NCI-H2227 (cell line): ENCODE measurements at regions not wholly inside any gene's neighbourhood (a gene's known extent, or its start where the extent isn't known, plus 50 kb on each side); places are given as distances from the start of the nearest gene placed in this dataset.

Source experiments
- DNase-seq: peaks from one replicate; lab custom pipeline; 2025; ENCODE audit not compliant: unreplicated experiment; lab: John Stamatoyannopoulos, UW

DNA sequence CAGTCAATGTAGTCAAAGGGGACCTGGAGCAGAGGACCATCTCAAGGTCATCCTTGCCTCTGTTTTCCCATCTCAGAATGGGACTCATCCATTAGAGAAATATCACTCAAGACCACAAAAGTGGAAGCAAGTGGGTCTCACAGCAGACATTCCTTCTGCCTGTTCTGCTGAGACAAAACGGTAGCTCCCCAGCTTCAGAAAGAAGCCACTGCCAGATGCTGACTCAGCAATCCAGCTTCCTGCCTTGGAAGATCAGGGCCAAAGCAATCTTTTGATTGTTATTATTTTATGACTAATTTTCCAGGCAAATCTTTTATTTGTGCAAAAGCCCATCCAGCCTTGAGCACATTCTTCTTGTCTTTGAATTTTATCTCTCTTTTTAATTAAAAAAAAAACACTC, 86.8 kb downstream of the CCT6B start:
- no peak for DNase-seq

DNA sequence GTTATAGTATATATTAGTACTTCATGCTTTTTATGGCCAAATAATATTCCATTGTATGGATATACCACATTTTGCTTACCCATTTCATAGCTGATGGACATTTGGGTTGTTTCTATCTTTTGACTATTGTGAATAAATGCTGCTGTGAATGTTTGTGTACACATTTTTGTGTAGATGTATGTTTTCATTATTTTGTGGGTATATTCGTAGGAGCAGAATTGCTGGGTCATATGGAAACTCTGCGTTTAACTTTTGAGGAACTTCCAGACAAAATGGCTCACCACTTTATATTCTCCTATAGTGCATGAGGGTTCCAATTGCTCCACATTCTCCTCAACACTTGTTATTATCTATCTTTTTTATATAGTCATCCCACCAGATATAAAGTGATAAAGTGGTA, 88.6 kb downstream of the CCT6B start:
- DNase-seq: no peak

DNA sequence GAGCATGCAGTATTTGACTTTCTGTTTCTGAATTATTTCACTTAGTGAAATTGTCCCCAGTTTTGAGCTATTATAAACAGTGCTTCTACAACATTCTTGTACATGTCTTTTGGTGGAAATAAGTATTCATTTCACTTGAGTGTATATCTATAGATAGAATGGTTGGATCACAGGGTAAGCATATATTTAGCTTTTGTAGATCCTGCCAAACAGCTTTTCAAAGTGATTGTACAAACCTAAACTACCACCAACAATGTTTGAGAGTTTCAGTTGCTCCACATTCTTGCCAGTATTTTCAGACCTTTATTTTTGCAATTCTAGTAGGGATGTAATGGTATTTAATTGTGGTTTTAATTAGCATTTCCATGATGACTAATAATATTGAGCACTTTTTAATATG, 91.6 kb downstream of the CCT6B start:
- no peak for DNase-seq

DNA sequence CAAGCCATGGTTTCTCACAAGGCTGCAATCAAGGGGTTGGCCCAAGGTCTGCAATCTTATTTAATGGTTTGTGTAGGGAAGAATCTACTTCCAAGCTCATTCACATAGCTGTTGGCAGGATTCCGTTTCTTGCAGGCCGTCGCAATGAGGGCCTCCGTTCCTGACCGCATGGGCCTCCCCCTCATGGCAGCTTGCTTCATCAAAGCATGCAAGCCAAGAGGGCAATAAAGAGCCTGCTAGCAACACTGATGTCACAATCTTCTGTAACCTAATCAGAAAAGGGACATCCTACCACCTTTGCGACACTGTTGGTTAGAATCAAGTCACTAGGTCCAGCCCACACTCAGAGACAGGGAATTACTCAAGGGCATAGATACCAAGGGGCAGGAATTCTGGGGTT, 95.5 kb downstream of the CCT6B start:
- DNase-seq: no peak

DNA sequence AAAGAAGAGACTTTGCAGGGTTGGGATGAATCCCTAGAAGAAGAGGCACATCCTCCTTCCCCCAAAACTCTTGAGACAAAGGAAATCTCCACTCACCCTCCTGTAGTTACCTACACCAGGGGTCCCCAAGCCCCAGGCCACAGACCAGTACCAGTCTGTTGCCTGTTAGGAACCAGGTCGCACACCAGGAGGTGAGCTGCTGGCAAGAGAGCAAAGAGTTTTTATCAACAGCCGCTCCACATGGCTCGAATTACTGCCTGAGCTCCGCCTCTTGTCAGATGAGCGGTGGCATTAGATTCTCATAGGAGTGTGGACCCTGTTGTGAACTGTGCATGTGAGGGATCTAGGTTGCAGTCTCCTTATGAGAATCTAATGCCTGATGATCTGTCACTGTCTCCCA, 98.9 kb downstream of the CCT6B start:
- no peak for DNase-seq

DNA sequence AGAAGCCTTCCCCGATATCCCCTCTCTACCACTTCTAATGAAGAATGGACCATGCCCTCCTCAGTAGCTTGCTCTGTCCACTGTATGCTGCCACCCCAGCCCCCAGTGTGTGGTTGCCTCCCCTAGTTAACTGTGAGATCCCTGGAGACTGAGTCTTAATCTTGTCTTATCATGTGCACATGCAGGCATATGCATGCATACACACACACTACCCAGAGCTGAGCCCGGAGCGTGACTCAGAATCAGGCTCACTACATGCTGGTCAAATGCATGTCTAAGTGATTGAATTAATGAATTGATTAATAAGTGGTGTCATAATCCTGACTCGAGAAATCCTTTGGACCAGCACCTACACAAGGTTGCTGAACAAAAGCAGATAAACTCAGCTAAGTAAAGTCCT, 99.4 kb downstream of the CCT6B start:
- DNase-seq: no peak

DNA sequence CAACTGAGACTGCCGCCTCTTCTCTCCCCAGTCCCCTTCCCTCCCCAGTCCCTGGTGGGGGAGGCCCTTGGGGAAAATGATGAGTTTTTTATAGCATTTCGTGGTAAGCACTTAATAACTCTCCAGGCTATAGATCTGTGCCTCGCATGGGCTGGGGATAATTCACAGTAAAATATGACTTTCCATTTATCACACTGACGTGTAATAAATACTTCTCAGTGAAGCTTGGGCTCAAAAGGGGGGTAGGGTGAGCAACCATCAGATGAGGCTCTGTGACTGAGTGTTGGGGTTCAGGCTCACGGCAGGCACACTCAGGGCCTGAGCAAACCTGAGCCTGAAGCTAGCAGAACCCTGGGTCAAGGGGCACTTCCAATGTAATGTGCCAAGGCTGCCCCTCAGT, 101.6 kb downstream of the CCT6B start:
- DNase-seq: no peak

DNA sequence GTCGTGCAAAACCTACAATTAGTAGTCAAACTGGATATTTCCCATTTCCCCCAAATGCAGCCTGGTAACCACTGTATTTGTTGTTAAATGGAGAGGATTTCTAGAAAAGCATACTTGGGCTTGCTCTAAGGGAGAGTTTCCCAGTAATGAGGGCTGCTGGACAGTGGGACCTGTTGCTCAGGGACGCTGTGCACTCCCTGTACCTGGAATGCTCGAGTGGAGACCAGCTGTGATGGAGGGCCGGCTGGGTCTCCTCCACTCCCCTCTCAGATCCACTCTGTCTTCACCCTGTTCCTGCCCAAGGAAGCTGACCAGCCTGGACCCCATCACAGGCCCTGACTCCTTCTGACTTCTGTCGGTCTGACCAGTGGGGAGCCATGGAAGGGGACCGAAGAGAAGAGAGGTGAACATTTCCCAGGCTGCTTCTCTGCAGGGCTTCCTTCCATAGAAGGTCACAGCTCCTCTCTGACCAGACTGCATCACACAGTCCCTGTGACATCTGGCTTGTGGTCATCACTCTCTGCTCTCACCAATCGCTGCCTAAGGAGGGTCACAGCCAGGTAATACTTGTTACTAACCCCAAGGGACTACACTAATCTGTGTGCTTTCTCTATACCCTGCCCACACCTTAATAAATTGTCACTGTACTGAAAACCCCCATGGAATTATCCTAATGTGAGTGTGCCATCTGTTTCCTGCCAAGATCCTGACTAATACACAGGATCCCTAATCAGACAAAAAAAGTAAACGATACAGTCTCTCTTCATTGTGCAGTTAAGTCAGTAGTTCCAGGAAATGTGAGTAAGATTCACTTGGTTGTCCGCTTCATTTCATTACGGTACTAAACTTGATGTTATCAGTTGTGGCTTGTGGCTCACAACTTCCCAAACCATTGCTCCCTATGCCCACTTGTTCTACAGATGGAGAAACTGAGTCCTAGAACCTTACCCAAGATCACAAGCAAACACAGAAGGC, 102.4 kb downstream of the CCT6B start:
- no peak for DNase-seq

DNA sequence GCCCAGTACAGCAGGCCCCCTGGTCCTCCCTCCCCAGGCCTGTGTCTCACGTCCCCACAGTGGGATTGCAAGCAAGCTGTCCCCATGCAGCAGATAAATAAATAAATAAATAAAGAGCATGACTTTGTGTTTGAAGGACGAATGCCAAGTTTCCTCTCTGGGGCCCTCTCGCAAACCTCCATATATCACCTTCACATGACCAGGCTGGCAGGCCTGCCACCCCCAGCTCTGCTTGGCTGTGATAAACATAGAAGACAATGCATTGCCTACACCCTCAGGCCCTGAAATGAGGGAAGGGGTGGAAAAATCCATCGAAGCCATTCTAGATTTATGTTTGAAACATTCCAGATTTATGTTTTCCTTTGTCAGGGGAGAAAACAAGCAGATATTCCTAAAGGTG, 107.3 kb downstream of the CCT6B start:
- DNase-seq: no peak

DNA sequence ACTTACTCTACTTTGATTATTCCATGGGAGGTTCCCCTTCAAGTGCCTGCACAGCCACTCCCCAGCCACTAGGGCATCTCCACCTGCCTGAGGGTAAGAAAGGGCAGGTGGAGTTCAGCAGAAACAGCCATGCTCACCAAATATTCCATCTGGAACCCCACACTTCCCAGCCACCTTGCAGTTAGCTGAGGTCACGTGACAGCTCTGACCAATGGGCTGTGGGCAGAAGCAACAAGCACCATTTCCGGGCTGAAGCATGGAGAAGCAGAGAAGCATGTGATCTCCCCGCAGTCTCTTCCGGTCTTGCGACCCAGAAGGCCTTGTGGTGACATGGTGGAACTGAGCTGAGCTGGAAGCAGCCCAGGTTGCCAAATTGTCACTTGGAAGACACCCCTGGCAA, 108.6 kb downstream of the CCT6B start:
- no peak for DNase-seq

DNA sequence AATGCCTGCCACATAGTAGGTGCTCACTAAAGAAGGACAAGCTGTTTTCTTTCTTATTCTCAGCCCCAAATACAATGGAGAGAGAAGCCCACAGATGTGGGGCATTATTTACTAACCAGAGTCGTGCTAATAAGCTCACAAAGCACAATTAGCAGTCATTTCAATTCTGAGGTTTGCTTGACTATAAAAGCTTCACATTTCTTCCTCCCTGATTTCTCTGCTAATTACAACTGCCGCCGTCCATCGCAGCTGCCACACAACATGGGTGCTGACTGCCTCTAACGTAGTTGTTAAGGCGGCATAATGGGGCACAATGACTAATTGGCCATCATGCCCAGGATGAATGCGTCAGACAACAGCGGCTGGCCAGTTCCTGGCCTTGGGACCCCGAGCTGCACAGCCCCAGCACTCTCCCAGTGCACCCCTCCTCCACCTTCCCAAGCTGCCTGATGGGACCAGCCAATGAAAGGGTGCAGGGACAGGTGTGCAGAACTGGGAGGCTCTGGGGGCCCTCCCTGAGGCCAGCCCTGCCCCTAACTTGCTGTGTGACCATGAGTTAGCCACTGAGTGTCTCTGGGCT, 109.2 kb downstream of the CCT6B start:
- no peak for DNase-seq

DNA sequence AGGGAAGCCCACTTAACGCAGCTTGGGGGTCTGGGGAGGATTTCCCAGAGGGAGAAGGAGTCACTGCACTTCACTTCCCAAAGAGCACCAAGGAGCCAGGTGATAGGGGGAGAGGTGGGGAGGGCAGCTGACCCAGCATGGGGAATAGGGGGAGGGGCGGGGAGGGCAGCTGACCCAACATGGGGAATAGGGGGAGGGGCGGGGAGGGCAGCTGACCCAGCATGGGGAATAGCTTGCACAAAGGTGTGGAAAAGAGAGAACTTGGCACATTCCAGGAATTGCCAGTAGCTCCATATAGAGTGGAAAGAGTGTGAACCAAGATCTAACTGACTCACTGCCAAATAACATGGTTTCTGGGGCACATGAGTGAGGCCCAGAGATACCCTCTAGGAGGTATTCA, 110.3 kb downstream of the CCT6B start:
- DNase-seq: no peak

DNA sequence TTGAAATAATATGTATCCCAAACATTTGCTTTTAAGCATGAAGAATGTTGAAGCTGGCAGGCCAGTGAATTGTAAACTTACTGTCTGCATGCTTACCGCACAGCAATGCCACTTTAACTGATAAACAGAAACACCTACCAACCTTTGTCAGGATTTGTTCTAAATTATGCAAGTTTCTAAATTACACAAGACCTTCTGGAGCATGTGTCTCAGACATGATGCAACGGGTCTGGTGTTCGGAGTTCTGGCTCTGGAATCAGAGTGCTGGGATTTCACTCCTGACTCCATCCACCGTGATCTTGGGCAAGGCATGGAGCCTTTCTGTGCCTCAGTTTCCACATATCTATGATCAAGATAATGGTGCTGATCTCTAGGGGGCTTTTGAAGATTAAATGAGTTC, 111.2 kb downstream of the CCT6B start:
- no peak for DNase-seq

DNA sequence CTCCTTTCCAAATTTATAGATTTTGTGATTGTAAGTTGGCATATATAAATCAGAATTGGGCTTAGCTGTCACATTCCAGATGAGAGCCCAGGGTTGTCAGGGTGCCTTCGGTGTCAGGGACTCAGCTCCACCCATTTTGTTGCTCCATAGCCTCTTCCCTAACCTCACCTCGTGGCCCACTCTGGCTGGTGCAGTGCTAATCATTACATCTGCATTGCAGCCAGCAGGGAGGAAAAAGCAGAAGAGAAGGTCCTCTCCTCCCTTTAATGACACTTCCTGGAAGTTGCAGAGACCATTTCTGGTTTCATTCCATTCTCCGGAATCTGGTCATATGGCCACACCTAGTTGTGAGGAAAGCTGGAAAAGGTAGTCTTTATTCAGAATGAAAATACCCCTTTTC, 113.3 kb downstream of the CCT6B start:
- DNase-seq: no peak

DNA sequence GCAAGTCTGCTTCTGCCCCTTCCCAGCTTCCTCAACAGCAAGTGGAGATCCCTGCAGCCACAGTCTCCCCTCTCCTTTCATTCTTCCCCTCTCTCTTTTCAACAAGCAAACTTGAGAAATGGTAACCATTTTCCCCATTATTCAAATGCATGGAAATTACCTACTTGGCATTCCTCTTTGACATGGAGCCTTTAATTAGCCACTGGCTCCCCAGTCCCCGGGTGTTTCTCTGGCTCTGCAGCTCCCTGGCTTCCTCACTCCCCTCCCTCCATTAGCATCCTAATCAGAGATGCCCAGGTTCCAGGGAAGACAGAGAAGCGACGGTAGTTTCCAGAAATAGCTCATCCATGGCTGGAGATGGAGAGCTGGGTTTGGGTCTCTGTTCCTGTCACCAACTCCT, 116.0 kb downstream of the CCT6B start:
- no peak for DNase-seq

DNA sequence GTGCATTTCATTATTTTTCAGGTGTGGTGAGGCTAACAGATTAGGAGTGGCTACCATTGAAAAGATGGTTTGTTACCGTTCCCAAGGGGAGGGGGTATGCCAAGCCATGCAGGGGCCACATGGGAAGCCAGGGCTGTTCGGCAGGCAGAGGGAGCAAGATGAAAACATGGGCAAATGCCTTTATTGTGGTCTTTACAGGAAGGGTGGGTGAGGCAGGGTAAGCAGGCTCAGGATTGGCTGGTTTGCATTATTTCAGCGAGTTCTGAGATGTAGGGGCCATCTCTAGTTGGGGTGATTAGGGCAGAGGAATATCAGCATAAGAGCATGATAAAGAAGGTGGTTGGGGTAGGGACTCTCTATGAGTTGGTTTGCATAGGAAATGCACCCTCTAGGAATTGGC, 117.6 kb downstream of the CCT6B start:
- no peak for DNase-seq

DNA sequence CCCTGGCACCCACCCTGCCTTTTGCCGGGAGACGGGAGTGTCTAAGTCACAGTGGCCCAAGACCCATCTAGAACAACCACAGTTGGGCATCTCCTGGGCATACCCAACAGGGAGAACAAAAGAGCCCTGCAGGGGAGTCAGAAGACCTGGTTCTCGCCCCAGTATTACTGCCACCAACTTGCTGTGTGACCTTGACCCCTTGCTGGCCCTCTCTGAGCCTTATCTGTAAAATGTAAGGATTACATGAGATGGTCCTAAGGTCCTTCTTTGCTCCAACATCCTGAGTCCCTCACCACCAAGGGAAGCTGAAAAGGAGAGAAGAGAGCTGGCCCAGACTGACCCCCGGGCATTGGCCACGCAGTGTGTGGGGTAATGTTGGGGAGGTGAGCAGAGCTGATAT, 119.0 kb downstream of the CCT6B start:
- DNase-seq: no peak

DNA sequence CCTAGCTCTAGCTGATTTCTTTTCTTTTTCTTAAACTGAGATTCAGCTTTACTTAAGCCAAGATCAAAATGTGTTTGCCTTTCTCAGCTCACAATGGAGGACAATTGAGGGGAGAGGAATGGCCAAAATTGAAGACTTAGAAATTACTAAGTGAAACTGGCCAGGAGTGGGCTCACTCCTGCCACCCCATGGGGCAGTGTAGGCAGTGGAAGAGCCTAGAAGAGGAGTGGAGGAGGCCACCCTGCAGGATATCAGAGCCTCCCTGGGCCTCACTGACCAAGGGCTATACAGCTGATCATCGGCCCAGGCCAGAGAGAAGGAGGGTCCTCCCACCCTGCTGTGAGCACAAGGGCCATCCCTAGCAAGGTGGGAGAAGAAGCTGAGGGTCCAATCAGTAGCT, 119.8 kb downstream of the CCT6B start:
- DNase-seq: no peak

DNA sequence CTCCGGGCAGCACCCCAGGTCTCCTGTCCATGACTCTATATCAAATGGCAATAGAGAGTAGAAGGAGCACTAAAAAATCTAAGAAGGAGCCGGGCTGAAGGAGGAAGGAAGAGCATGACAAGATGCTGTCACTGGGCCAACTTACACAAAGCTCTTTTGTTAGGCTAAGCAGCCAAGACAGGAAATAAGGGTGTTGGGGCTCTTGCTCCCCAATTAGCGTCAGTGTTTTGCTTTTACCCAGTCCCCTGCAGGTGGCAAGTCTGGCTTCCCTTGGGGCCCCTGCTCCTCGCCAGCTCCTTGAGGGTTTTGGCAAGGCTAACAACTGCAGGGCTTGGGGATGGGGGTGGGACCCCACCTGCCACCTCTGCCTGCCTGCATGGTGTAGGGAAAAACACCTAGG, 120.5 kb downstream of the CCT6B start:
- no peak for DNase-seq

DNA sequence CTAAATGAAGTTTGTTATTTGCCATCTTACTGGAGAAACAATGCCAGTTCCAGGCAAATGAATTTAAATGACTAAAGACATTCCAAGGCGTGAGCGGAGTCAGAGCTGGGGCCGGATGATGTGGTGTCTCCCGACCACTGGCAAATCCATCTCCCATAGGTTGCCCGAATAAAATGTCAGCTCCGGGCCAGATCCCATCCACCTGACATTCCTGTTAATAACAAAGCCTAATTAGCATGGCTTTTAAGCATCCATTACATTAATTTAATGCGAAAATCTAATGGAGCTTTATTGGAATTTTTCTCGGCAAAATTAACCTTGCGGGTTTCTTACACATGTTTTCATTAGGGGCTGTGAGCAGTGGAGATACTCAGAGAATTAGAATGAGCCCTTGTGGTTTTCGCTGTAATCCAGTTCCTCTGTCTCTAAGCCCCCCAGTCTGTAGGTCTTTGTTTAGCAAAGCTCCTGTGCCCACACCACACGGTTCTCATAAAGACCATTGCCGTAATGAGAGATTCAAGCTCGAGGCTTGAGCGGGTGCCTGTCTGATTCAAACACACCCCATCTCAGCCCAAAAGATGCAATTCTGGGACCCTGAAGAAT, 123.3 kb downstream of the CCT6B start:
- DNase-seq: no peak

DNA sequence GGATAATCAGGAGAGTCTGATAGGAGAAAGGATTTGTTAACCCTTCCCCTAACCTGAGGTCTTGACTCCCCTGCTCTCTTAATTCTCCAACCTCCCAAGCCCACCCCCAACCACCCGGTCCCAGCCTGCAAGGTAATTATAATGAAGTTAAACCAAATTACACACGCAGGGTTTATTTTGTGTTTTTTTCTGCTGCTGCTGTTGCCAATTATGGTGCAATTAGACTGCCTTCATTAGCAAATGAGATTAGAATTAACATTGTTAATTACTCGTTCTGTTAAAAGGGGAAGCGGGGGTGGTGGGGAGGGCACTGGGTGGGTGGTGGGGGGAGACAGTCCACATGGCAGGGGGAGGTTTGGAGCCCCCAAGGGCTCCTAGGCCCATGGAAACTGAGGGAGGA, 128.9 kb downstream of the CCT6B start:
- no peak for DNase-seq

DNA sequence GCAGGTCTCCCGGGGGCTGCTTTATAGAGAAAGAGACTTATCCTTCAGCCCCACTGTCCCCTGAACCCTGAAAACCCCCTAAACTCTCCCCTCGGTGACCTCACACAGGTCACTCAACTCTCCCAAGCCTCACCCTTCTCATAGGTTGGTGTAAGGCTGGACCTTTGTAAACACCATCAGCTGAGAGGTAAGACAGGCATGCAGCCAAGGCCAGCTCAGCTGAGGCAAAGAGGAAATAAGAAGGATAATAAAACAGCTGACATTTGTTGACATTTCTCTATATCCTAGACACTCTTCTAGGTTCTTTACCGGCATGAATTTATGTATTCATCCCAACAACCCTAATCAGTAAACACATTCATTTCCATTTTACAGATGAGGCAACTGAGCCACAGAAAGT, 134.3 kb downstream of the CCT6B start:
- DNase-seq: no peak
